ENCODE measurements at regions not wholly inside any gene's neighbourhood (a gene's known extent, or its start where the extent isn't known, plus 50 kb on each side); places are given as distances from the start of the nearest gene placed in this dataset.

DNA sequence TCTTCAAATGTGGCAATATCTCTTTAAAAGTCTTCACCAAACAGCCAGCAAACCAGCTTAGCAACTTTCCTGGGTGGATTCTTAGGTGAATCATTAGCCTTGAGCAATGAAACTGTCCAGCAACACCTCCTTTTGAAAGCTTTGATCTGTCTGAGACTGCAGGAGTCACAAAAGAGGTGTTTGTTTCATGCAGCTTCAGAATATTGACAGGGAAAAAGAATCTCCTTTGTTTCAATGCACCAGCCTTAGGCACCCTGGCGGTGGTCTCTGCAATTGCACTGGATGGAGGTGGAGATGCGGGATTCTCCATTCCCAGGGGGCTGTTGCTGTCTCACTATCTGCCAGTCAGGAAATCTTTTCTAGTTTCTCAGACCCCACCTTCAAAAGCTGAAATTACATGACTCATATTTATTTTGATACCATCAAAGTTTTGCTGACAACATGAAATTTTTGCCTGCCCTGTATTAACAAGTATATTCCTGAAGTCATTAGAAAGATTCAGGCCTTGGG is 76.0 kb upstream of the DSG1 start:
- H3K4me1 Mint-ChIP-seq (ENCODE audit: low read depth): peaks cover 37% of the 10 kb centered on the region
- no peaks in the 10 kb centered on the region for H3K36me3 Mint-ChIP-seq (ENCODE audit: low read depth)
- DNase-seq (ENCODE audit: low spot score): no peak
- TF ChIP-seq, protein P1, sequence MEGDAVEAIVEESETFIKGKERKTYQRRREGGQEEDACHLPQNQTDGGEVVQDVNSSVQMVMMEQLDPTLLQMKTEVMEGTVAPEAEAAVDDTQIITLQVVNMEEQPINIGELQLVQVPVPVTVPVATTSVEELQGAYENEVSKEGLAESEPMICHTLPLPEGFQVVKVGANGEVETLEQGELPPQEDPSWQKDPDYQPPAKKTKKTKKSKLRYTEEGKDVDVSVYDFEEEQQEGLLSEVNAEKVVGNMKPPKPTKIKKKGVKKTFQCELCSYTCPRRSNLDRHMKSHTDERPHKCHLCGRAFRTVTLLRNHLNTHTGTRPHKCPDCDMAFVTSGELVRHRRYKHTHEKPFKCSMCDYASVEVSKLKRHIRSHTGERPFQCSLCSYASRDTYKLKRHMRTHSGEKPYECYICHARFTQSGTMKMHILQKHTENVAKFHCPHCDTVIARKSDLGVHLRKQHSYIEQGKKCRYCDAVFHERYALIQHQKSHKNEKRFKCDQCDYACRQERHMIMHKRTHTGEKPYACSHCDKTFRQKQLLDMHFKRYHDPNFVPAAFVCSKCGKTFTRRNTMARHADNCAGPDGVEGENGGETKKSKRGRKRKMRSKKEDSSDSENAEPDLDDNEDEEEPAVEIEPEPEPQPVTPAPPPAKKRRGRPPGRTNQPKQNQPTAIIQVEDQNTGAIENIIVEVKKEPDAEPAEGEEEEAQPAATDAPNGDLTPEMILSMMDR (IDR thresholded peaks at IDR 0.05): peak; percentile 73
- H3K27me3 Mint-ChIP-seq (ENCODE audit: low read depth): no peaks in the 10 kb centered on the region
- H3K27ac Mint-ChIP-seq (ENCODE audit: unreplicated experiment): no peak overlapping the region
- no peaks in the 10 kb centered on the region for H3K9me3 Mint-ChIP-seq (ENCODE audit: low read depth)
- no peak overlapping the region for H3K4me3 Mint-ChIP-seq (ENCODE audit: unreplicated experiment)

DNA sequence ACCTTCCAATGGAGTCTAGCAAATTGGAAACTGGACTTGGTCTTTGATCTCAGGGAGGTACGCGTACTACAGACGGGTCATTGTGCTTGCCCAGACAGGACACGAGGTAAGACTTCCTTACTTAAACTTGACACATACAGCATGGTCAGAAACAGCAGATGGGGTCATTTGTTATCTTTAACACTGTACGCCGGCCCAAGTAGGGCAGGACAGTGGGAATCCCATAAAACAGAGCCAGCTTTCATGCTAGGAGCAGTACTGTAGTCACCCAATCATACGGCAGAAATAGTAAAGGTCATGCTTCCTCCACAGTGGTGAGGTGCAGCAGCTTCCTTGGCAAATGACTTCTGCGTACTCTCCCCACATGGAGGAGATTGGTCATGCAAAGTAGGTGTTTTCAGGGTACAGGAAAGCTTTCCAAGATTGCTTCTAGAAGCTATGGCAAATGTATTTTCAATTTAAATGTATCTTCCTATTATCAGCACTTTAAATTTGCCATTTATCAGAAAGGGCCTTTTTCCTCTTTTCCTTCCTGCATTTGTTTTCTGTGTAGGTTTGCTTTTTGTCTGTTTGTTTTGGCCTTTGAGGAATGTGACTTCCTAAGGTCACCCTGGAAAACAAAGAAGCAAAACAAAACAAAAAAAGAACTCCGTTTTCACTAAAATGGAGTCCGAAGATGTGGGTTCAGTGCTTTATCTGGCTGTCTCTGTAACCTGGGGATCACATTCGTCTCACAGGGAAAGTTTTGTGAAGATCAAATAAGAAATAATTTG is 74.0 kb upstream of the DSG1 start:
- no peak for DNase-seq (ENCODE audit: low spot score)
- Mint-ChIP-seq H3K9me3 (ENCODE audit: low read depth) (no peaks in the 10 kb centered on the region), H3K27me3 (ENCODE audit: low read depth) (no peaks in the 10 kb centered on the region), H3K27ac (ENCODE audit: unreplicated experiment) (no peak overlapping the region), H3K4me3 (ENCODE audit: unreplicated experiment) (no peak overlapping the region), H3K36me3 (ENCODE audit: low read depth) (no peaks in the 10 kb centered on the region), H3K4me1 (ENCODE audit: low read depth) (peaks cover 46% of the 10 kb centered on the region)
- TF ChIP-seq, protein P1 (IDR thresholded peaks at IDR 0.05): no peak

DNA sequence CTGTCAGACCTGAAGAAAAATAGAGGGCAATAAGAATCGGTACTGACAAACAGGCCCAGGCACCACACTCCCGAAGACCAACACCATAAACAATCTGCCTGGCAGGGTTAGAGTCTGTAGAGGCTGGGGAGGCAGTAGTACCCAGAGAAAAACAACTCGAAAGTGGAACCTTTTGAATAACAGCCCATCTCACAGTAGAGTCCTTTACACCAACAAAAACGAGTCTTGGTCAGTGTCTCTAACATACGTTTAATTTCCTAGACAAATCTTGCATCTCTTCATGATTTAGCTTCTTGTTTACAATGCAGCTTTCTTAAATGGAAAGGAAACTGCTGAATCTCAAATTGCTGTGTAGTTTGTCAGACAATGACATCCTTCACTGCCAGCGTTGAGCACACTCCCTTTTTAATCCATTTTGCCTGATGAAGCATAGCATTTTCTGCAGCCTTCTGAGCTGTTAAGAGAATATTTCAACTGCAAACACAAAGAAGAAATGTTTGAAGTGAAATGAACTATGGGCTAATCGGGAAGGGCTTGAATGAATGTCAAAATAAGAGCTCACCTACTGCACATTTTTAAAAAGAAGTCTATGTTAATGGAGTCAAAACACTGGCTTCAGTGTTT is 73.1 kb upstream of the DSG1 start:
- no peak overlapping the region for H3K4me3 Mint-ChIP-seq (ENCODE audit: unreplicated experiment)
- H3K27ac Mint-ChIP-seq (ENCODE audit: unreplicated experiment): no peak overlapping the region
- no peaks in the 10 kb centered on the region for H3K9me3 Mint-ChIP-seq (ENCODE audit: low read depth)
- H3K36me3 Mint-ChIP-seq (ENCODE audit: low read depth): no peaks in the 10 kb centered on the region
- TF ChIP-seq, protein P1 (IDR thresholded peaks at IDR 0.05): no peak
- DNase-seq (ENCODE audit: low spot score): no peak
- no peaks in the 10 kb centered on the region for H3K27me3 Mint-ChIP-seq (ENCODE audit: low read depth)
- peaks cover 55% of the 10 kb centered on the region for H3K4me1 Mint-ChIP-seq (ENCODE audit: low read depth)

DNA sequence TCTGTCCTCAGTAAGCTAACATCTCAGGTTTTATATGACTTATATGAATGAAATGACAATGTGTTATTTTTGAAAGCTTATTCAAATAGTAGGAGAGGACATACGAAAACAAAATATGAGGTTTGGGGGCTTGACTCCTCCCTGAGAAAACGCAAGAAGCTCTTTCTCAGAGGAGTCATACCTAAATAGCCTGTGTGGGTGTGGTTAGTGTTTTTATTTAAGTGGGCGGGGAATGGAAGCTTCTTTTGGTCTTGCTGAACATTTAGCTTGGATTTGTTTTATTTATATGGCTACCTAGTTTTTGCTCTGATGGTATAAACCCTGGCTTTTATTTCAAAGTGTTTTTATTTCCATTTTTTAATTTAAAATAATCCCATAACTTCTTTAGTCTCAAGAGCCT is 72.1 kb upstream of the DSG1 start:
- Mint-ChIP-seq H3K27ac (ENCODE audit: unreplicated experiment) (peak overlapping the region; percentile 76), H3K4me3 (ENCODE audit: unreplicated experiment) (no peak overlapping the region), H3K4me1 (ENCODE audit: low read depth) (peaks cover 65% of the 10 kb centered on the region), H3K27me3 (ENCODE audit: low read depth) (no peaks in the 10 kb centered on the region), H3K9me3 (ENCODE audit: low read depth) (no peaks in the 10 kb centered on the region), H3K36me3 (ENCODE audit: low read depth) (no peaks in the 10 kb centered on the region)
- no peak for DNase-seq (ENCODE audit: low spot score)
- TF ChIP-seq, protein P1 (IDR thresholded peaks at IDR 0.05): no peak

DNA sequence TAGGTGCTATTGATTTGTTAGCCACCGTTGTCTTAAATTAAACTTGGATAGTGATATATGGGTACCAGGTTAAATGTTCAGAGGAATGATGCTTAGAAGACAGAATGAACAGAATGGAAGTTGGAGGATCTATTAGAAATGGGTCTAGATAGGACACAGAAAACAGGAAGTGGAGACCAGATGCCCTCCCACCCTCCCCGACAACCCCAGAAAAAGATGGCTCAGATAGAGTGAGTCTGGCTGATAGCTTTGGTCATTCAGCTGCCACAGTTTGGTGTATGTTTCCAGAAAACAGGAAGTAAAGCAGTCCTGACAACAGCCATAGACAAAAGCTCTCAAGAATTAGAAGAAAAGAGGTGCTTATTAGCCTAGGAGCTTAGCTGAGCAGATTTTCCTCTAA is 71.5 kb upstream of the DSG1 start:
- Mint-ChIP-seq H3K9me3 (ENCODE audit: low read depth) (no peaks in the 10 kb centered on the region), H3K4me1 (ENCODE audit: low read depth) (peaks cover 71% of the 10 kb centered on the region), H3K27ac (ENCODE audit: unreplicated experiment) (no peak overlapping the region), H3K27me3 (ENCODE audit: low read depth) (no peaks in the 10 kb centered on the region), H3K36me3 (ENCODE audit: low read depth) (no peaks in the 10 kb centered on the region), H3K4me3 (ENCODE audit: unreplicated experiment) (no peak overlapping the region)
- DNase-seq (ENCODE audit: low spot score): no peak
- TF ChIP-seq, protein P1 (IDR thresholded peaks at IDR 0.05): no peak

Data from chondrocyte (in vitro differentiated cells).